RWPE1 (cell line): ENCODE measurements at regions not wholly inside any gene's neighbourhood (a gene's known extent, or its start where the extent isn't known, plus 50 kb on each side); places are given as distances from the start of the nearest gene placed in this dataset.

ENCODE experiments used
- CTCF ChIA-PET: fragments of 350-600 bp; sonication (Branson Sonifier 250); formaldehyde crosslinking; extraction: SDS; loops from one replicate; lab custom pipeline; 2021; lab: Yijun Ruan, JAX
- POLR2A ChIA-PET: fragments of 400-600 bp; formaldehyde crosslinking; extraction: SDS; loops from one replicate; lab custom pipeline; 2020; ENCODE audit warnings: antibody characterized with exemption; ENCODE audit not compliant: low non-redundant PET; lab: Yijun Ruan, JAX
- DNase-seq: peaks from one replicate; pipeline ENCODE4 v3.0.0; 2012; ENCODE audit warnings: low spot score
- H3K27ac ChIP-seq: fragments of 450-650 bp; 2 replicates; pipeline ENCODE4 v1.5.1; 2017
- TF ChIP-seq, protein P1 (sequence below): fragments of 450-650 bp; conservative IDR thresholded peaks from 2 replicates; pipeline ENCODE4 v1.5.1; 2017; ENCODE audit warnings: low read depth, mild to moderate bottlenecking

DNA sequence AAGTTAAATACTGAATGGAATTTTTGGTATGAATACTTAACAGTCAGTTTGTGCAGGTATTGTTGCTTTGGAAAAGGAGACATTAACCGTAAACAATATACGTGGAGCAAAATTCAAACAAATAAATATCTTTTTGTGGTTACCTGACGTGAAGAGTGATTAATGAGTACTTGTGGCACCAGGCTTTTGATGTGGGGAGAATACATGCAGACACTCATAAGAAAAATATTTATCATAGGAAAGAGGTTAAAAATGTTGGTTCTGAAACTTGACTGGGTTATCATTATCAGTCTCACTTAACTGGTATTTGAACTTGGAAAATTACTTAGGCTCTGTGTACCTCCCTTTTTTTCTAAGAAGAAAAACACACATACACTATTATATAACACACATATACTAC, 136.4 kb upstream of the NDST4 start:
- DNase-seq, result peak; percentile 22
- TF ChIP-seq, protein P1, sequence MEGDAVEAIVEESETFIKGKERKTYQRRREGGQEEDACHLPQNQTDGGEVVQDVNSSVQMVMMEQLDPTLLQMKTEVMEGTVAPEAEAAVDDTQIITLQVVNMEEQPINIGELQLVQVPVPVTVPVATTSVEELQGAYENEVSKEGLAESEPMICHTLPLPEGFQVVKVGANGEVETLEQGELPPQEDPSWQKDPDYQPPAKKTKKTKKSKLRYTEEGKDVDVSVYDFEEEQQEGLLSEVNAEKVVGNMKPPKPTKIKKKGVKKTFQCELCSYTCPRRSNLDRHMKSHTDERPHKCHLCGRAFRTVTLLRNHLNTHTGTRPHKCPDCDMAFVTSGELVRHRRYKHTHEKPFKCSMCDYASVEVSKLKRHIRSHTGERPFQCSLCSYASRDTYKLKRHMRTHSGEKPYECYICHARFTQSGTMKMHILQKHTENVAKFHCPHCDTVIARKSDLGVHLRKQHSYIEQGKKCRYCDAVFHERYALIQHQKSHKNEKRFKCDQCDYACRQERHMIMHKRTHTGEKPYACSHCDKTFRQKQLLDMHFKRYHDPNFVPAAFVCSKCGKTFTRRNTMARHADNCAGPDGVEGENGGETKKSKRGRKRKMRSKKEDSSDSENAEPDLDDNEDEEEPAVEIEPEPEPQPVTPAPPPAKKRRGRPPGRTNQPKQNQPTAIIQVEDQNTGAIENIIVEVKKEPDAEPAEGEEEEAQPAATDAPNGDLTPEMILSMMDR, result no peak
- H3K27ac ChIP-seq, result no peak overlapping the region
- ChIA-PET POLR2A (no interaction called here), CTCF (no interaction called here)

DNA sequence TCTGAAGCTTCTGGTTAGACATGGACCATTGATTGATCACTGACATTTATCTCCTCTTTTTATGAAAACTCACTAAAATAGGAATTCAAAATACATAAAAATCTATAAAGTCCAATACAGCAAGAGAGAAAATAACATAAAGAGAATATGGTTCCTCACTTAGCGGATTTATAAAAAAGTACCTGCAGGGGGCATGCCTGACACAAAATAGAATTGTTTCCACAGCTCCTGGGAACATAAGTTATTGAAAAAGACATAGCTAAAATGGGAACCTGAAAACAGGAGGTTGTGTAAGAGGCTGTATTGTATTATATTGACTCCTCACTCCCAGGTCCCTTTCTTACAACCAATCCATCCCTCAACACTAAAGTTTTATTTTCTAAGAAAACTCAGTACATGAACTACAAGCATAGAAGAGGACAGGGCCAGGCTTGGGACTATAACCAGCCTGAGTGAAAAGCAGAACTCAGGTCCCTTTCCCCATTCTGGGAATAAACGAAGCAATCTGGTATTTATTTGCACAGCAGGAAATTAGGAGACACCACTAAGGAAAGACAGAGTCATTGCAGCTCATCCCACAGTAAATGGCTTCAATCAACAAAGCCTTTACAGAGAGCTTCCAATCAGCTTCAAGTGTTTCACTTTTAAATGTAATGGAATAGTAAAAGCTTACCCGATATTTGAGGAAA, 121.1 kb upstream of the NDST4 start:
- CTCF ChIA-PET, result interaction anchor here (0.6 to 1.2 kb wide), 7 partner anchors 24 to 1164 kb away, joined by 3 to 11 read pairs (median 4); no protein-coding TSS in a partner anchor
- DNase-seq, result no peak
- TF ChIP-seq, protein P1, result peak; percentile 11; the same call in 1 of the 2 replicates

DNA sequence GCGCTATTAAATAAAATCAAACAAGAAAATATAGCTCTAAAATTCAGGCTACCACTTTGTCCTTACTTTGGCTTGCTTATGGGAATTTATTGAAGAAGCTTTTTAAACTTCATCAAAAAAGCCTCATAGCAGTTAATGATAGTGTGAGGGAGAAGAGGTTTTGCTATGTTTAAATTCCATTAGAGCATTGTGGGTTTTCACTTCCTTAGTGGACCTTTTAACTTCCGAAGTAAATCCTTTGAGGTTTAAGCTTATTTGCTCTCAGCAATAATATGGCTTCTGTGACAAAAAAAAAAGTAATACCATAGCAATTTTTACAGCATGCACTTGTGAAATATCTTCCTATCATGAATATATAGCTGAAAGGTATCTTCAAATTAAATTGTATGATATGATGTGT, 120.2 kb upstream of the NDST4 start:
- no peak for DNase-seq
- ChIA-PET POLR2A (no interaction called here), CTCF (interaction anchor here (0.6 to 1.2 kb wide), 5 partner anchors 23 to 1105 kb away, joined by 3 to 7 read pairs (median 4); no protein-coding TSS in a partner anchor)
- H3K27ac ChIP-seq, result no peak overlapping the region
- TF ChIP-seq, protein P1, result no peak

More for the DNA sequence above, 121.1 kb upstream of the NDST4 start:
- no peak overlapping the region for H3K27ac ChIP-seq
- POLR2A ChIA-PET, result no interaction called here

DNA sequence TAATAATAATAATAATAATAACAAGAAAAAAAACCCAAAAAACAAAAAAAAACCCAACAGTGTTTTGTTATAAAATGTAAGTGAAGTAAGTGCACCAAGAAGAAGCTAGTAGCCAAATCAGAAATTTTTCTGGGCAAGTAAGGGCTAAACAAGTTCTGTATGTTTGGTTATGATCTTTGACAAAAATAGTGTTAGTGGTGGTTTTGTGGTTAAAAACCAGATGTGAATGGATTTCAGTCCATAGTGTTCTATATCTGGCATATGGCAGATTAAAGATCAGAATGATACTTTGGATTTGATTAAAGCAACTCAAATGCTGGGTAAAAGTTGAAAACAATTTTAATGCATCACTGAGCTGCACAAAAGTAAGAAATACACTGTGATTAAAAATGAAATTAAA, 116.5 kb upstream of the NDST4 start:
- POLR2A ChIA-PET, result no interaction called here
- DNase-seq, result no peak
- TF ChIP-seq, protein P1, result no peak
- CTCF ChIA-PET, result no interaction called here
- no peak overlapping the region for H3K27ac ChIP-seq

DNA sequence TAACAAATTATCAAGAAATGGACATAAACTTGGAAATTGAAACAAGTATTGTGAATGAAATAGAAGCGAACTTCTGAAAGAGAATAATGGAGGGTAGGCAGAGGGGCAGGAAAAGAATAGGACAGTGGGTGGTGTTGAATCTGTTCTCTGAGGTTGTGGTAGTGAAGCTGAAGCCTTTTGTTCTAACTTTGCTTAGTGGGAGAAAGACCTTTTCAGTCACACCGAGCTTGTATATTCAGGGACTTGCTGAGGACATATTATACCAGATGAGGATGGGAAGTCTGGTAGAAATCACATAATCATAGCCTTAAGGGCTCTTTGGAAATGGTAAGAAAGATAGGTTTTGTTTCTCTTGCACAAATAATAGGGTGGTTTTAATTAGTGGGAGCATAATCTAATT, 115.4 kb upstream of the NDST4 start:
- TF ChIP-seq, protein P1, result no peak
- POLR2A ChIA-PET, result no interaction called here
- CTCF ChIA-PET, result no interaction called here
- no peak for DNase-seq
- no peak overlapping the region for H3K27ac ChIP-seq

DNA sequence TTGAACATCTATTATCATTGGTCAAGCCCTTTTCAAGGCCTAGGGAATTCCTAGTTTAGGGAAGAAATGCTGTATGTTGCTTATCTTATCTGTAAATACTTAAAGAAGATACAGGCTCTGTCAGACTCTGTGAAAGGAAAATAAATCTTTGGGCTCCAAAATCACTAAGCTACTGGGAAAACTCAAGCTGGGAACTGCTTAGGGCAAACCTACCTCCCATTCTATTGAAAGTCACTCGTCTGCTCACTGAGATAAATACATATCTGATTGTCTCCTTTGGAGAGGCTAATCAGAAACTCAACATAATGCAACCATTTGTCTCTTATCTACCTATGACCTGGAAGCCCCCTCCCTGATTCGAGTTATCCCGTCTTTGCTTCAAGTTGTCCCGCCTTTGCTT, 108.6 kb upstream of the NDST4 start:
- no peak overlapping the region for H3K27ac ChIP-seq
- DNase-seq, result no peak
- CTCF ChIA-PET, result no interaction called here
- POLR2A ChIA-PET, result no interaction called here
- TF ChIP-seq, protein P1, result no peak
